NCI-H460 (cell line): ENCODE measurements at regions not wholly inside any gene's neighbourhood (a gene's known extent, or its start where the extent isn't known, plus 50 kb on each side); places are given as distances from the start of the nearest gene placed in this dataset.

Experiments
- DNase-seq: peaks from one replicate; pipeline ENCODE4 v3.0.0-alpha.2; 2016; ENCODE audit warnings: low read depth; ENCODE audit errors: extremely low read depth

- DNase-seq = no peak
These were observed 172.9 kb downstream of the ZDHHC21 start for GRCh38 chr9:14520341-14520740.

GRCh38 chr9:14517154-14517906 is 175.9 kb downstream of the ZDHHC21 start:
- DNase-seq = no peak

- DNase-seq = no peak
These were observed 176.6 kb downstream of the ZDHHC21 start for GRCh38 chr9:14516656-14517055.

- no peak for DNase-seq
These were observed 177.5 kb downstream of the ZDHHC21 start for GRCh38 chr9:14515571-14516198.

- no peak for DNase-seq
These were observed 178.2 kb downstream of the ZDHHC21 start for GRCh38 chr9:14515049-14515448.

GRCh38 chr9:14512942-14513341 is 180.3 kb downstream of the ZDHHC21 start:
- DNase-seq = no peak

- DNase-seq = no peak
These were observed 181.8 kb downstream of the ZDHHC21 start for GRCh38 chr9:14511452-14511851.

- no peak for DNase-seq
These were observed 184.3 kb downstream of the ZDHHC21 start for GRCh38 chr9:14508884-14509283.

GRCh38 chr9:14501366-14501765 is 187.4 kb upstream of the NFIB start:
- DNase-seq = no peak

- DNase-seq = no peak
These were observed 186.8 kb upstream of the NFIB start for GRCh38 chr9:14500705-14501104.

GRCh38 chr9:14499976-14500375 is 186.0 kb upstream of the NFIB start:
- no peak for DNase-seq

- DNase-seq = no peak
These were observed 184.9 kb upstream of the NFIB start for GRCh38 chr9:14498824-14499223.

- DNase-seq = no peak
These were observed 183.5 kb upstream of the NFIB start for GRCh38 chr9:14497476-14497875.

- DNase-seq = no peak
These were observed 174.7 kb upstream of the NFIB start for GRCh38 chr9:14488421-14489190.

GRCh38 chr9:14487547-14488185 is 173.7 kb upstream of the NFIB start:
- no peak for DNase-seq

- DNase-seq = no peak
These were observed 171.4 kb upstream of the NFIB start for GRCh38 chr9:14485366-14485765.

- DNase-seq = no peak
These were observed 168.9 kb upstream of the NFIB start for GRCh38 chr9:14482856-14483255.

- no peak for DNase-seq
These were observed 166.6 kb upstream of the NFIB start for GRCh38 chr9:14480526-14480925.

GRCh38 chr9:14479163-14479560 is 165.2 kb upstream of the NFIB start:
- no peak for DNase-seq

- peak; percentile 24 for DNase-seq
These were observed 164.5 kb upstream of the NFIB start for GRCh38 chr9:14478175-14479162.
